ENCODE measurements at regions not wholly inside any gene's neighbourhood (a gene's known extent, or its start where the extent isn't known, plus 50 kb on each side); places are given as distances from the start of the nearest gene placed in this dataset.

DNA sequence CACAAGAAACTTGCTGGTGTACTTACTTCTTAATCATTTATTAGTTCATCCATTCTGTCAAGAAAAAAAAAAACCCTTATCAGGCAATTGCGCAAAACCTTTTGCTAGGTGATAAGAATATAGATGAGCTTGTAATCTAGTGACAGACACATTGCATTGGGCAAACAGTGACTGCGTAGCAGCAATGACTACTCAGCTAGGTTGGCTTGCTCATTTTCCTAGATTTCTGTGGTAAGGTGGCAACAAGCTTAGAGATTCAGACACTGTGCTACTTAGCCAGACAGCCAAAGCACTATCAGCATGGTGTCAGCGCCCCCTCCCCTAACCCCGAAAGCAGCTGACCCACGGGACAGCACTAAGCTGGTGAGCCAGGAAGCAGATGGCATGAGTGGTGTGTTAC, 203.1 kb downstream of the BARHL2 start:
- no peak for DNase-seq (ENCODE audit: low read depth)
- H3K4me3 ChIP-seq (ENCODE audit: low read depth, low read length): no peak overlapping the region
- TF ChIP-seq, protein P1, sequence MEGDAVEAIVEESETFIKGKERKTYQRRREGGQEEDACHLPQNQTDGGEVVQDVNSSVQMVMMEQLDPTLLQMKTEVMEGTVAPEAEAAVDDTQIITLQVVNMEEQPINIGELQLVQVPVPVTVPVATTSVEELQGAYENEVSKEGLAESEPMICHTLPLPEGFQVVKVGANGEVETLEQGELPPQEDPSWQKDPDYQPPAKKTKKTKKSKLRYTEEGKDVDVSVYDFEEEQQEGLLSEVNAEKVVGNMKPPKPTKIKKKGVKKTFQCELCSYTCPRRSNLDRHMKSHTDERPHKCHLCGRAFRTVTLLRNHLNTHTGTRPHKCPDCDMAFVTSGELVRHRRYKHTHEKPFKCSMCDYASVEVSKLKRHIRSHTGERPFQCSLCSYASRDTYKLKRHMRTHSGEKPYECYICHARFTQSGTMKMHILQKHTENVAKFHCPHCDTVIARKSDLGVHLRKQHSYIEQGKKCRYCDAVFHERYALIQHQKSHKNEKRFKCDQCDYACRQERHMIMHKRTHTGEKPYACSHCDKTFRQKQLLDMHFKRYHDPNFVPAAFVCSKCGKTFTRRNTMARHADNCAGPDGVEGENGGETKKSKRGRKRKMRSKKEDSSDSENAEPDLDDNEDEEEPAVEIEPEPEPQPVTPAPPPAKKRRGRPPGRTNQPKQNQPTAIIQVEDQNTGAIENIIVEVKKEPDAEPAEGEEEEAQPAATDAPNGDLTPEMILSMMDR (IDR thresholded peaks at IDR 0.05; ENCODE audit: control insufficient read depth, extremely low read depth, insufficient read depth): no peak

DNA sequence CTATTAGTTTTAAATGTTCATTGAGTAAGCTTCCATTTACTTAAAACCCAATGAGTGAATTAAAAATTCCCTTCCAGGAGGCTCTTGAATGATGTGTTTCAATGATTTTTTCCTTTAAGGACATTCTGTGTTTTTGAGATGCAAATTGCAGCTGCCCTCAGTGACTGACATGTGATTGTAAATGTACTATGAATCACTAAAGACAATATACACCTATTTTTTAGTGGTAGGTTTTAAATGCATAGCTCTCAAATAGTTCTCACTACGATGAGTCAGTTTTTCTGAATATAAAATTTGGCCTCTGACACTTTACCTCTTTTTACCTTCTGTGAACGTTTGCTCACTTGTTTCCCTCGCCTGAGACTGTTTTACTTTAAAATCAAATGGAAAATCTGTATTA, 204.7 kb downstream of the BARHL2 start:
- TF ChIP-seq, protein P1 (IDR thresholded peaks at IDR 0.05; ENCODE audit: control insufficient read depth, extremely low read depth, insufficient read depth): no peak
- H3K4me3 ChIP-seq (ENCODE audit: low read depth, low read length): no peak overlapping the region
- no peak for DNase-seq (ENCODE audit: low read depth)

DNA sequence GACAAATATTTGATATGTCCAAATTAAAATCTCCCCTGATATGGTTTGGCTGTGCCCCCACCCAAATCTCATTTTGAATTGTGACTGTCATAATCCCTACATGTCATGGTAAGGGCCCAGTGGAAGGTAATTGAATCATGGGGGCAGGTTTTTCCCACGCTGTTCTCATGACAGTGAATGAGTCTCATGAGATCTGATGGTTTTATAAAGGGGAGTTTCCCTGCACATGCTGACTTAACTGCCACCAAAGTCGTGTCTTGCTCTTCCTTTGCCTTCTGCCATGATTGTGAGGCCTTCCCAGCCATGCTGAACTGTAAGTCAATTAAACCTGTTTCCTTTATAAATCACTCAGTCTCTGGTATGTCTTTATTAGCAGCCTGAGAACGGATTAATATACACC, 207.0 kb downstream of the BARHL2 start:
- TF ChIP-seq, protein P1 (IDR thresholded peaks at IDR 0.05; ENCODE audit: control insufficient read depth, extremely low read depth, insufficient read depth): no peak
- H3K4me3 ChIP-seq (ENCODE audit: low read depth, low read length): no peak overlapping the region
- DNase-seq (ENCODE audit: low read depth): no peak

DNA sequence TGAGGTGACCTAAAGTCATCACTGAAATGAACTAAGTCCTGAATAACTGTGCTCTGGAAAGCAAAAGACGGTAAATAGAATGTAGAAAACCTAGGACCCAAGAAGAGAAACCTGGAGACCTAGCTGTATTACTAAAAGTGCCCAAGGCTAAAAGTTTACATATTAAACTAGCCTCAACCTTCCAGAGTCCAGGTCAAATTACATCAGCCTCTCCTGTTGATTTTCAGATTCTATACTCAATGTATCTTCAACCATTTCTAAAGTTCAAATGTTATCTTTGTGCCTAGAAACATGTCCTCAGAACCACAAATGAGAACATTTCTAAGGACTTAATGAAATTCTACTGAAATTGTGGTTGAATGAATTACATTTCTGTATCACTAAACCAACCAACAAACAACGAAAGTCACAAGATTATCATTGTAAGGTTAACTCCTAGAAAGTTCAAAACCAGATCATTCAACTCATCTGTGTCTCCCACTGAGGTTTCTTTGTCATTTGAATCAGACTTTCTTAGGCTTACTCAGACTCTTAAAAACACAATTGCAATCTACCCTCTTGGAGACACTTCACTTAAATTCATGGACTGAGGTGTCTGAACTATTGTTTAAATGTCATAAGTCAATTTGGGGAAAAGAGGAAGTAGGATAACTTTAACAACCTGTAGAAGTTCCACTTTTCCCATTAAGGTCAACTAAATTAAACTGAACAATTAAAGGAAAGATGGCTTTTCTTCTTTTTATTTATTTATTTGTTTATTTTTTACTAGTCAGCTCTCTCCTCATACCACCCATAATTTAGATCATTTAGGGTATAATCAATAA, 207.7 kb downstream of the BARHL2 start:
- H3K4me3 ChIP-seq (ENCODE audit: low read depth, low read length): no peak overlapping the region
- DNase-seq (ENCODE audit: low read depth): no peak

DNA sequence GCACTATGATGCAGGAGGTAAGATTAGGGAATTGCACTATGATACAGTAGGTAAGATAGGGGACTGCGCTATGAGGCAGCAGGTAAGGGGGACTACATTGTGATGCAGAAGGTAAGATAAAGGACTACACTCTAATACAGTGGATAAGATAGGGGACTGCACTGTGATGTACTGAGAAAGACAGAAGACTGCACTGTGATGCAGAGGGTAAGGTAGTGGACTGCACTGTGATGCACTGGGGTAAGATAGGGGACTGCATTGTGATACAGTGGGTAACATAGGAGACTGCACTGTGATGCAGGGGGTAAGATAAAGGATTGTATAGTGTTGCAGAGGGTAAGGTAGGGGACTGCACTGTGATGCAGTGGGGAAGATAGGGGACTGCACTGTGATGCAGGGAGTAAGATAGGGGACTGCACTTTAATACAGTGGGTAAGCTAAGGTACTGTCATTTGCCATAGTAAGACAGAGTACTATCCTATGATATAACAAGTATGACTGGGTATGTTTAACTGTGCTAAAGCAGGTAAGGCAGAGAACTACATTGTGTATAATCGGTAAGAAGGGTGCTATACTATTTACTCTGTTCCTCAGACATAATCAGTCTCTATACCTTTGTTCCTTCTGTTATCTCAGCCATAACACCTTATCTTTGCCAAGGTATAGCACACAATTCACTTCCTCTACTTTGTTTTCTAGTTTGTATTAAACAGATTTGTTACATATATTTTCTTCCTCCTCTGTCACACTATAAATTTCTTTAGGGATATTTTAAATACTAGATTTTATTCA, 208.5 kb downstream of the BARHL2 start:
- TF ChIP-seq, protein P1 (IDR thresholded peaks at IDR 0.05; ENCODE audit: control insufficient read depth, extremely low read depth, insufficient read depth): no peak
- DNase-seq (ENCODE audit: low read depth): no peak
- no peak overlapping the region for H3K4me3 ChIP-seq (ENCODE audit: low read depth, low read length)

More for the DNA sequence above, 207.7 kb downstream of the BARHL2 start:
- TF ChIP-seq, protein P1 (IDR thresholded peaks at IDR 0.05; ENCODE audit: control insufficient read depth, extremely low read depth, insufficient read depth): no peak

DNA sequence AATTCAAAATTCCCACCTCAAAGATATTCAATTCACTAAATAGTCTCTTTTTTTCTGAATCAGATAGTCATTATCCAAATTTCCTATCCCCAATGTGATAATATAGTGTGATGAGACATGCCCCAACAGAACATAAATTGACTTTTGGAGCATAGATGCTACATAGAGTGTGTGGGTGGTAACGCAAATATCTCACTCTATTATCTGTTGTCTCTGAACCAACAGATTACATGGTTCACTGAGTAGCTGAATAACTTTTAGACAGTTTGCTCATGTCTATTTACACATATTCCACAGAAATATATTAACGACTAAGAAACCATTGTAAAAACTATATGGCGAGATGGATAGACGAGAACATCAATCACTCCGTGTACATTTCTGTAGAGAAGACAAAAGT, 209.9 kb downstream of the BARHL2 start:
- DNase-seq (ENCODE audit: low read depth): no peak
- H3K4me3 ChIP-seq (ENCODE audit: low read depth, low read length): no peak overlapping the region
- TF ChIP-seq, protein P1 (IDR thresholded peaks at IDR 0.05; ENCODE audit: control insufficient read depth, extremely low read depth, insufficient read depth): no peak

All from LNCaP clone FGC (cell line).